ENCODE measurements at regions not wholly inside any gene's neighbourhood (a gene's known extent, or its start where the extent isn't known, plus 50 kb on each side); places are given as distances from the start of the nearest gene placed in this dataset.

DNA sequence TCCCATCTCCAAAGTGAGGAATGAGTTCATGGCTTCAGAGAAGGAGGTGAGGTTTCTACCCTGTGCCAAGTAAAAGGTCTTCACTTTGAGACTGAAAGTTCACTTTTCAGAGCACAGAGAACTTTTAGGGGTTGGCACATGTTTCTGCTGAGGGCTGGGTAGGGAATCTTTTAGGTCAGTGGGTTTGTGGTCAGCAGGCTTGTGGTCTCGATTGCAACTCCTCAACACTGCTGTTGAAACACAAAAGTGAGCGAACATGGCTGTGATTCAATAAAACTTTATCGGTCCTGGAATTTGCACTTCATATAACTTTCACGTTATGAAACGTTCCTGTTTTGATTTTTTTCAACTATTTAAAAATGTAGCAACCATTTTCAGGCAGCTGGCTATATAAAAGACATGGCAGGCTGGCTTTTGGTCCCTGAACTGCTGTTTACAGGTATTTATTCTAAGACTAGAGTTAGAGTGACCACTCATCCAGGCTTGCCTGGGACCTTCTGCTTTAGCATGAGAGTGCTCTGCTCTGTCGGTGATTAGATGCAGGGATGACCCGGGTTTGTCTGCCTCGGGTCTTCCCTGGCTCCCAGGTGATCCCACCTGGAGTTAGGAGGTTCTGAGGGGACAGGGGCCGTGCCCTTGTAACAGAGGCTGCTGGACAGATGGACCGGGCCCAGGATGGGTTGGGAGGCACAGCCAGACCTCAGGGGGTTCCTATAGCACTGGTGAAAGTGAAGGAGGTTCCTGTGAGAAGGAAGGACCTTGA is 62.7 kb upstream of the TAF1B start:
- intact Hi-C loops (cut with micrococcal nuclease): no loop called here
- ATAC-seq (no peak), DNase-seq (ENCODE audit: low read depth, low spot score) (no peak)
- no peaks in the 10 kb centered on the region for H3K4me1 ChIP-seq (ENCODE audit: control insufficient read depth in 1 of 2, insufficient read depth in 2 of 2, low read length in 2 of 2)
- TF ChIP-seq POLR2A (IDR thresholded peaks at IDR 0.05; ENCODE audit: borderline replicate concordance, extremely low read depth, insufficient read depth, insufficient read length): no peak
- no peak for TF ChIP-seq POLR2AphosphoS5 (IDR thresholded peaks at IDR 0.05; ENCODE audit: low read depth, low read length)
- TF ChIP-seq, protein P1, sequence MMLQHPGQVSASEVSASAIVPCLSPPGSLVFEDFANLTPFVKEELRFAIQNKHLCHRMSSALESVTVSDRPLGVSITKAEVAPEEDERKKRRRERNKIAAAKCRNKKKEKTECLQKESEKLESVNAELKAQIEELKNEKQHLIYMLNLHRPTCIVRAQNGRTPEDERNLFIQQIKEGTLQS (IDR thresholded peaks at IDR 0.05): no peak
- TF ChIP-seq ELF1 (IDR thresholded peaks at IDR 0.05; ENCODE audit: borderline replicate concordance, low read depth): no peak
- TF ChIP-seq, protein P2, sequence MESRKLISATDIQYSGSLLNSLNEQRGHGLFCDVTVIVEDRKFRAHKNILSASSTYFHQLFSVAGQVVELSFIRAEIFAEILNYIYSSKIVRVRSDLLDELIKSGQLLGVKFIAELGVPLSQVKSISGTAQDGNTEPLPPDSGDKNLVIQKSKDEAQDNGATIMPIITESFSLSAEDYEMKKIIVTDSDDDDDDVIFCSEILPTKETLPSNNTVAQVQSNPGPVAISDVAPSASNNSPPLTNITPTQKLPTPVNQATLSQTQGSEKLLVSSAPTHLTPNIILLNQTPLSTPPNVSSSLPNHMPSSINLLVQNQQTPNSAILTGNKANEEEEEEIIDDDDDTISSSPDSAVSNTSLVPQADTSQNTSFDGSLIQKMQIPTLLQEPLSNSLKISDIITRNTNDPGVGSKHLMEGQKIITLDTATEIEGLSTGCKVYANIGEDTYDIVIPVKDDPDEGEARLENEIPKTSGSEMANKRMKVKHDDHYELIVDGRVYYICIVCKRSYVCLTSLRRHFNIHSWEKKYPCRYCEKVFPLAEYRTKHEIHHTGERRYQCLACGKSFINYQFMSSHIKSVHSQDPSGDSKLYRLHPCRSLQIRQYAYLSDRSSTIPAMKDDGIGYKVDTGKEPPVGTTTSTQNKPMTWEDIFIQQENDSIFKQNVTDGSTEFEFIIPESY (IDR thresholded peaks at IDR 0.05; ENCODE audit: extremely low read depth, insufficient replicate concordance, low read length): no peak
- no peak for TF ChIP-seq TCF7L2 (IDR thresholded peaks at IDR 0.05; ENCODE audit: borderline replicate concordance, extremely low read depth, insufficient read depth, insufficient read length)
- no peak for TF ChIP-seq SP1 (IDR thresholded peaks at IDR 0.05; ENCODE audit: low read depth)
- no peak for TF ChIP-seq ZFX (IDR thresholded peaks at IDR 0.05)
- no peak for TF ChIP-seq SRF (IDR thresholded peaks at IDR 0.05; ENCODE audit: low read depth)
- no peak for TF ChIP-seq FOSL1 (IDR thresholded peaks at IDR 0.05; ENCODE audit: low read depth)
- TF ChIP-seq CBX3 (IDR thresholded peaks at IDR 0.05; ENCODE audit: low read depth): no peak
- TF ChIP-seq, protein P3, sequence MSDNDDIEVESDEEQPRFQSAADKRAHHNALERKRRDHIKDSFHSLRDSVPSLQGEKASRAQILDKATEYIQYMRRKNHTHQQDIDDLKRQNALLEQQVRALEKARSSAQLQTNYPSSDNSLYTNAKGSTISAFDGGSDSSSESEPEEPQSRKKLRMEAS (IDR thresholded peaks at IDR 0.05): no peak
- TF ChIP-seq EZH2 (IDR thresholded peaks at IDR 0.05): no peak
- no peak for TF ChIP-seq ZNF274 (IDR thresholded peaks at IDR 0.05; ENCODE audit: low read depth, low read length)
- no peak for TF ChIP-seq RAD21 (IDR thresholded peaks at IDR 0.05; ENCODE audit: low read depth)
- TF ChIP-seq EZH2phosphoT487 (IDR thresholded peaks at IDR 0.05; ENCODE audit: borderline replicate concordance): no peak
- TF ChIP-seq CEBPB (IDR thresholded peaks at IDR 0.05; ENCODE audit: low read depth): no peak
- no peaks in the 10 kb centered on the region for H3K9me2 ChIP-seq (ENCODE audit: insufficient read depth)
- no peak overlapping the region for H3K27ac ChIP-seq (ENCODE audit: low read depth, low read length)
- no peaks in the 10 kb centered on the region for H3K36me3 ChIP-seq (ENCODE audit: control insufficient read depth in 1 of 2, insufficient read depth in 2 of 2, low read length in 2 of 2)
- BruUV-seq (replicated peaks): no TSS peak
- no peaks in the 10 kb centered on the region for H4K20me1 ChIP-seq (ENCODE audit: insufficient read depth)
- H3K79me2 ChIP-seq (ENCODE audit: insufficient read depth, low read length): no peaks in the 10 kb centered on the region
- no peaks in the 10 kb centered on the region for H3K27me3 ChIP-seq (ENCODE audit: insufficient read depth, low read length)
- POLR2A ChIA-PET: no interaction called here
- CTCF ChIA-PET: no interaction called here
- no peaks in the 10 kb centered on the region for H3K9me3 ChIP-seq (ENCODE audit: control insufficient read depth in 1 of 2, insufficient read depth in 1 of 2, low read depth in 1 of 2, low read length in 2 of 2)
- H3K4me3 ChIP-seq (replicated peaks in 1 of 2; ENCODE audit: low read depth in 1 of 2, low read length in 2 of 2): no peak overlapping the region
- H3K9ac ChIP-seq (ENCODE audit: low read length): no peak overlapping the region
- RAD21 ChIA-PET (ENCODE audit: low non-redundant PET in 1 of 2, low total read pairs in 2 of 2, uncharacterized antibody in 2 of 2, unreplicated experiment in 2 of 2): no interaction called here
- H3K4me2 ChIP-seq (ENCODE audit: low read length): no peak overlapping the region
- no peak overlapping the region for H2AFZ ChIP-seq (ENCODE audit: low read depth, low read length, poor library complexity, severe bottlenecking)

Measured in HCT116 (cell line).